ENCODE measurements at regions not wholly inside any gene's neighbourhood (a gene's known extent, or its start where the extent isn't known, plus 50 kb on each side); places are given as distances from the start of the nearest gene placed in this dataset.
A peak's percentile ranks its signal among the peaks of the same experiment; 100 is the strongest.

DNA sequence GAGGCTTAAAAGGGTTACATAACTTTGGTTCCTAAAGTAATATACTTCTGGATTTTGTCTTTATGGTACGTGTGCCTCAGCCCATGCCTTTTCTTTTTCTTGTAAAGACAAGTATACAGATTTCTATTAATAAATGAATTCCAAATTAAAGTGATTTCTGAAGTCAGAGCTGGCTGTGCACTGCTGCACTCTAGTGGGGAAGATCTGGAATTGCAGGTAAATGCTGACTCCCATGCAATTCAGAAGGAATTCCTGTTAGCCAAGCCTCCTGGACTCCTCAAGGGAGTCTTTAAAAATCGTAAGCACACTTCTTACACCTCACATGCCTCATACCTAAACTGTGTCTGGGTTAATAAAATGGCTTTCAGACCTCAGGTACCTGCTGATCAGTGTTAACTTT is 118.4 kb upstream of the SLC7A1 start:
- ATAC-seq (no peak), DNase-seq (no peak)
- intact Hi-C loops (cut with micrococcal nuclease) = no loop called here

DNA sequence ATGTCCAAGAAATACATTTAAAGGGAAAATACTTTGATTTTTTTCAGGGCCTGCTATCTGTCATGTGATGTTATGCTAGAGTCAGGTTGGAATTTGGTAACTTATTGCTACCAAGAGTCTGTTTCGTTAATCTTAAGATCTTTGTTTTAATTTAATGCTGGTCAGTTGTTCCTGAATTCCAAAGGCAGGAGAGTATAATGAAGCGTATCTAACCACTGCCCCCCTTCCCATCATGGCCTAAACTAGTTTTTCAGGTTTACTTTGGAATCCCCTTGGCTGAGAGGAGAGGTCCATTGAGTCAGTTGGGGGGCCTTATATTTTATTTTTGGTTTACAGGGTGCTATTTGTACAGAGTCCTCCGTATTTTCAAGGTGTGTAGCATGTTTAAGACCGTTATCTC is 116.3 kb upstream of the SLC7A1 start:
- intact Hi-C loops (cut with micrococcal nuclease) = no loop called here
- ATAC-seq = no peak
- no peak for DNase-seq

DNA sequence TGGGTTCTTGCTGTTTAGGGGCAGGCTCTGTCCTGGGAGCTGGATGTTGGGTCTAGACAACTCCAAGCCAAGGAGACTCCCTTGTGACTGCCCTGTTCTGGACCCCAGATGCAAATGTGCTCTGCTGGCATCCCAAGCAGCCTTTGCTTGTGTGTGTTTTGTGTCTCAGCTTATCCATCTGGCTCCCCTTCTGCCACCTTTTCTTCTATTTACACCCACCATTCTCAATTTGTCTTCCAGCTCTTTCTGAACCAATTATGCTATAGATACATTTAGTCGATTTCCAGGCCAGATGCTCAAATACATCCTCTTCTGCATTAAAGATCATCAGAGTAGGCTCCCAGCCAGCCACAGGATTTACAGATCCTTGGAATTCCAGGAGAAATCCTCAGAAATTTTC is 115.0 kb upstream of the SLC7A1 start:
- intact Hi-C loops (cut with micrococcal nuclease) = no loop called here
- no peak for DNase-seq
- ATAC-seq = no peak

DNA sequence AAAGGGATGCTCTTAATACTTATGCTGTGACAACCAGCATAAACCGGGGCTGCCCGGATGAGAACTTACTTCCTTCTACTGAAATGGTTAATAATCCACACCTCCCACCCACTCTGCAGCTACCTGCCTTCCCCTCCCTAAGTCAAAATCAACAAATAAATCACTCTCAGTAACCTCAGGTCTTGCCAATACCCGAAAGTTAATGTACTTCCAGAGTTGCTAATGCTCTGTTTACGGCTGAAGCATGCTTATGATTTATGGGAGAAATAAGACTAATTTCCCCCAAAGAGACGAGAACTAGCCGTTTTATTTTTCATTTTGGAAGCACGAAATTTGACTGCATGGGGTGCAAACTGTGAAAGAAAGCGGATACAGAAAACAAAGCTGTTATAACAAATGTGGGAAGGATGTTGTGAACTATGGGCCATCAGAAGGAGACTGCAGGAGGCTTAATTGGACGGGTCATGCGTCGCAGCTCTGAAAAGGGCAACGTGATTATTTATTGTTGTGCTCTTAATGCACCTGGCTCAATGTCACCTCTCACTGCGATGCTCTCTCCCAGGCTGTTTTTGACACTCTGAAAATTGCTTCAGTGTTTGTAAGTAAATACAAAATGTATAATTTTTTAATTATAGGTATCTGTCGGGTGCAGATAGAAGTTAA is 114.0 kb upstream of the SLC7A1 start:
- no peak for DNase-seq
- intact Hi-C loops (cut with micrococcal nuclease) = loop anchor here (5.0 kb wide), 1 partner anchor 202 kb away; no protein-coding TSS in a partner anchor
- no peak for ATAC-seq

DNA sequence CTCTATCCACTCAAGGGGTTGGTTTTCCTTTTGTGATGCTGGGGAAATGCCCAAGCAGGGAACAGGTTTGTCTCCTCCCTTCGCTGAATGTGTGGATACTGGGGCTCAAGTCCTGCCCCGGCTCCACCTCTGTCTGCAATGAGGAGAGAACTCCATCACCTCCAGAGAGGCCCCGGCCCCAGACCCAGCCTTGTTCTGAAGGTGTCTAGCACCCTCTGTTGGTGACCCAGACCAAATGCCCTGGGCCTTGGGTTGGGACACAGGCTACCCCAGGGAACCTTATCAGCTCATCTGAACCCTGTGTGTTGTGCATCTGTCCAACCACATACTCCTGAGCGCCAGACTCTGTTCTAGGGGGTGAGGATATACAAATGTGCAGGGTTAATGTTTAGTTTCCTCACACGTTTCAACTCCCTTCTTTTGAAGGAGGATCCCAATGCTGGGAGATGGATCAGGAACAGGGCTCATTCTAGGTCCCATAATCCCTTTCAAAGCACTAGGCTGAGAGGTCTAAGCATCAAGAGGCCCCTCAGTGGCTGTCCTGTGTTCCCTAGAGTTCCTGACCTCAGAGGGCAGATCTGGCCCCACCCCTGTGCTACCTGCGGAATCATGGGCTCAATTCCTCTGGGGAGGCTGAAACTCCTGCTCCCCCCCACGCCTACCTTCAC is 112.5 kb upstream of the SLC7A1 start:
- ATAC-seq = peak; percentile 75
- peak; percentile 49 for DNase-seq
- intact Hi-C loops (cut with micrococcal nuclease) = loop anchor here (5.0 kb wide), 1 partner anchor 201 kb away; no protein-coding TSS in a partner anchor

DNA sequence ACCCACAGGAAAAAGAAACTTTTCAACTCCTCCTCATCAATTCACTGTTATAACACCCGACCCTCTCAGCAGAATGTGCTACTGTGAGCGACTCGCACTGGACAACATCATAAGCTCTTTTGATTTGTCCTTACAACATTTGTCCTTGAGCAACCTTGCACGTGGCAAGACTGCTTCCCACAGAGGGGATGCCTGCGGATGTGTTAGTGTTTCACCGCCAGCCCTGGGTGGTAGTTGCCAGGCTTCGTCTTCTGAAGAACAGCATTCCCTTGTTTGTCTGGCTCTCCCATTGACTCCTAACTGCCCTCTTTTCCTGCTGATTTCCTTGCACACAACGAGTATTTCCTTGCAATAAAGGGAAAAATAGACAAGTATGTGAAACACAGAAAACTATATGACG is 111.4 kb upstream of the SLC7A1 start:
- no peak for ATAC-seq
- intact Hi-C loops (cut with micrococcal nuclease) = loop anchor here (5.0 kb wide), 1 partner anchor 200 kb away; no protein-coding TSS in a partner anchor
- DNase-seq = no peak

DNA sequence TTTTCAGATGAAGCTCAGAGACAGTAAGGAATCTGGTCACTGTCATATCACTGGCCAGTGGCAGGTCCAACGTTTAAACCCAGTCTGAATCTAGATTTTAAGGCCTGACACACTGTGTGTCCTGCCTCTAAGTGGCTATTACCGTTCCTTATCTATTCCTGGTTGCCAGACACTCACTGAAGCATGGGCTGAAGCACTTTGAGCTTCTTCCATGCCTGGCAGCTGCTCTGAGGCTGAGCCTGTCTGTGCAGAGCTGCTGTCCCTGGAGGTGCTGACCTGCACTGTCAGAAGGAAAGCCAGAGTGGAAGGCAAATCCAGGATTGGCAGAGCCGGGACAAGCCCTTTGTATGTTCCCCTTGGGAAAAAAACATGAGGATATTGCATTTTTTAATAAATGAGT is 109.2 kb upstream of the SLC7A1 start:
- peak; percentile 82 for ATAC-seq
- intact Hi-C loops (cut with micrococcal nuclease) = loop anchor here (5.0 kb wide), 1 partner anchor 197 kb away; no protein-coding TSS in a partner anchor
- DNase-seq = peak; percentile 50

DNA sequence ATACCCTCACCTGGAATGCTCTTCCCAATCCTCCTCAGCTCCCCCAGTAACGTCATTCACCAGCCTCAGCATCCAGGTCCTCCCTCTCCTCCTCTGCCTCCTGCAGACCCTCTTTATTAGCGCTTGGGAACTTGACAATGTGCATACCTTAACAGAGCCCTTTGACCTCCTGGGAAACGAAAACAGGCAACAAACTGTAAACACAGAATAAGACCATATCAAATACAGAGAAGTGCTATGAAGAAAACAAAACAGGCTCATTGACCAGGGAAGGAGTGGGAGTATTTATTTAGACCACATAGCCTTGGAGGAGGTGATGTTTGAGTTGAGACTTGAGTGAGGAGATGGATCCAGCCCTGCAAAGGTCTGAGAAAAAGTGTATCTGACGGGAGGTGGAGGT is 107.9 kb upstream of the SLC7A1 start:
- ATAC-seq = no peak
- intact Hi-C loops (cut with micrococcal nuclease) = no loop called here
- DNase-seq = no peak

DNA sequence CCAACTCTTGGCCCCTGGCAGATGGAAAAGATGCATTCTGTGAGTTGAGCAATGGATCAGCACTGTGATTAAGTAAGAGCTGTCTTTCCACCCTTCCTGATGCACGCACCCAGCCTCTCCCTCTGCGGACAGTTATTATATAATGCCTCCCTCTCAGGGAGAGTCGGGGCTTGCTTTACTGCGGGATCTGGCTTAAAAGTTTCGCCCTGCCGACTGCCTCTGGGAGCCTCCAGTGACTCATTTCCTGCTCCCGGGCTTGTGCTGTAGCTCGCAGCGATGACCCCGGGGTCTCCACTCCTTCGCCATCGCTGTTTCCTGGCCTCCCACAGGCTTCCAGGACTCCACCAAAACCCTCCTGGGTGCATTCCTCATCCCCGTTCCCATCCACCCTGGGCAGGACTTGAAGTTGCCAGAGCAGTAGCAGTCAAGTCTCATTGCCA is 107.4 kb upstream of the SLC7A1 start:
- peak; percentile 43 for DNase-seq
- ATAC-seq = peak; percentile 77
- intact Hi-C loops (cut with micrococcal nuclease) = no loop called here

DNA sequence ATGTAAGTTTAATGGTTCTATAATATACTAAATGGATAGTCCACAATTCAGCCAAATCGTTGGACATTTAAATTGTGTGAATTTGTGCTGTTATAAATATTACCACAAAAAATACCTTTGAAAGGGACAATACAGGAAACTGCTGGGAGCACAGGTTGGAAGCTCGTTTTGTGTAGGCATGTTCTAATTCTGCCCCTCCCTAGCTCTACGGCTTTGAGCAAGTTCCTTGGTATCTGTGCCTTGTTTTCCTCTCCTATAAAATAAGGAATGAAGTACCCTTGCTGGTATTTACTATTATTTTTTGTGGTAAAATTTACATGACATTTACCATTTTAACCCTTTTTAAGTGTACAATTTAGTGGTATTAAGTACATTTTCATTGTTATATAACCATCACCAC is 102.6 kb upstream of the SLC7A1 start:
- intact Hi-C loops (cut with micrococcal nuclease) = no loop called here
- DNase-seq (no peak), ATAC-seq (no peak)

DNA sequence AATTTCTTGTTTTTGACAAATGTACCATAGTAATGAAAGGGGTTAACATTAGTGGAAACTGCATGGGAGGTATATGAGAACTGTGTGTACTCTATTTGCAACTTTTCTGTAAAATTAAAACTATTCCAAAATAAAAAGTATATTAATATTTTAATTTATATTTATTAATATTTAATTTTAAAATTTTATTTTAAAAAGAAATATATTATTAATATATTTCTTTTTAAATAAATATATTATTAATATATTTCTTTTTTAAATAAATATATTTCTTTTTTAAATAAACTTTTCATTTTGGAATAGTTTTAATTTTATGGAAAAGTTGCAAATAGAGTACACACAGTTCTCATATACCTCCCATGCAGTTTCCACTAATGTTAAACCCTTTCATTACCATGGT is 101.1 kb upstream of the SLC7A1 start:
- ATAC-seq (no peak), DNase-seq (no peak)
- intact Hi-C loops (cut with micrococcal nuclease) = no loop called here

DNA sequence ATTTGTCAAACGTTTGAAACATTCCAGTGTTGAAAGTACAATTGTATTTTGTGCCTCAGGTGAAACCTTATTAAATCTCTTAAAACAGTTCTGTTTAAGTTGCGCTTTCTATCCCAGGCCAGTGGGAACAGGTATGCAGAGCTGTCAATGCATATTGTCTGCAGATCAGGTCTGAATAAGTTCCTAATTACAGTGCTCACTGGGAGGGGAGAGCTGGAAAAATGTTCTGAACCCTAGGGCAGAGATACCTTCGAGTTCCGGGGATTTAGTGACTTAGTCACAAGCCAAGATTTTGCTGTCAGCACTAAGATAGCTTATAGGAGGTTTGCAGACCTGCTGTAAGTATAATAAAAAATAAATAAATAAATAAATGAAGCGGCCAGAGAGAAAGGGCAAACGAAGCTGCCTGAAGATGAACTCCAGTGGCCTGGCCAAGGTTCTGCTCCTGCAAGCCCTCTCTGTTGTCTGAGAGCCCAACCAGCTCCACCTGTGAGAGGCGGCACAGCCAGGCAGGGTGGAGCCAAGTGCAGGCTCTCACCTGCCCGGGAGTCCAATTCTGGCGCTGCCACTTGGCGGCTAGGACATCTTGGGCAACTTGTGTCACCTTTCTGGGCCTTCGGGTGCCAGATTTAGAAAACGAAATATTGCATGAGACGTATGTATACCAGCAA is 97.9 kb upstream of the SLC7A1 start:
- intact Hi-C loops (cut with micrococcal nuclease) = no loop called here
- ATAC-seq = no peak
- DNase-seq = no peak

DNA sequence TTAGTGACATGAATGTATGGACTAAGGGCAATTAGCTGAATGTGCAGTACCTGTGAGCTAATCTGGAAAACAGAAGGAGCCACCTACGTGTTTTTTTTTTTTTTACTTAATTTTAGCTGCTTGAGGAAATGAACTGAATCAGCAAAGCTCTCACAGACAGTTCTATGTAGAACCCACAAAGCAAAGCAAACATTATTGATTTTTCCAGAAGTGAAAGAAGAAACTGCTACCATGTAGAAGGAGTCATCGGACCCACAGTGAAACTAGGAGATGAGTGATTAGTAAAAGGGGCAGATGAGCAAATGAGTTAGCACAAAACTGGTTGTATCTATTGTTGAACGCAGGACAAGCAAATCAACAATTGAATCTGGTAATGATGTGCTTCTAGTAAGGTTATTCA is 94.1 kb upstream of the SLC7A1 start:
- intact Hi-C loops (cut with micrococcal nuclease) = no loop called here
- DNase-seq = no peak
- no peak for ATAC-seq

DNA sequence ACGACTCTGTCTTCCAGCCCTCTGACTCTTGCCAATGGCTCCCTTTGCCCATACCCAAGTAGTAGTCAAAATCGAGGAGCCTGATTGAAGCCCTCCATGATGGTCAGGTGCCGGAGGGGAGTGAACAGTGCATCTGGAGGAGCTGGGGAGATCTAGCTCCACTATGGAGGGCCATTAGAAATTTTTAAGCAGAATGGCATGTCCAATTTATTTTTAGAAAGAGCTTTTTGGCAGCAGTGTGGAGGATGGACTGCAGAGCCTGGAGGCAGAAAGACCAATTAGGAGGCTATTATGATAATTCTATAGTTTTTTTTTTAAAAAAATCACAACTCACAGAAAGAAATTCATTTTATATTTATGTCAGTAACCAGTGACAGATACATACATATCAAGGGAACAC is 92.7 kb upstream of the SLC7A1 start:
- intact Hi-C loops (cut with micrococcal nuclease) = no loop called here
- DNase-seq (no peak), ATAC-seq (peak; percentile 88)

DNA sequence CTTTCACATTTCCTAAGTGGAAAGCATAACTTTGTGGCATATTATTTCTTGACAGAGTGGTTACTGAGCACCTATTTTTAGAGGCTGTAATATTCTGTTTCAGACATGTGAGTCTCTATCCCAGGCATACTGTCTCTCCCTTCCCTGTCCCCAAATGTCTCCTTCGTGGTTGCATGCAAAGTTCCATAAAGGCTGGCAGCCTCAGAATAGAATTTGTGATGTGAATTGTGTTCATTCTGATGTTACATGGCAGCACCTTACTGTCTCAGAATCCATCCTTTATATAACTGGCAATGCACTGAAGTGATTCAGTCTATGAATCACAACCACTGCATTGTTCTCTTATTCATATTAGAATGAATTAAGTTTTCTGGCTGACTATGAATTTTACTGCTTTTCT is 89.0 kb upstream of the SLC7A1 start:
- ATAC-seq (peak; percentile 56), DNase-seq (no peak)
- intact Hi-C loops (cut with micrococcal nuclease) = no loop called here

DNA sequence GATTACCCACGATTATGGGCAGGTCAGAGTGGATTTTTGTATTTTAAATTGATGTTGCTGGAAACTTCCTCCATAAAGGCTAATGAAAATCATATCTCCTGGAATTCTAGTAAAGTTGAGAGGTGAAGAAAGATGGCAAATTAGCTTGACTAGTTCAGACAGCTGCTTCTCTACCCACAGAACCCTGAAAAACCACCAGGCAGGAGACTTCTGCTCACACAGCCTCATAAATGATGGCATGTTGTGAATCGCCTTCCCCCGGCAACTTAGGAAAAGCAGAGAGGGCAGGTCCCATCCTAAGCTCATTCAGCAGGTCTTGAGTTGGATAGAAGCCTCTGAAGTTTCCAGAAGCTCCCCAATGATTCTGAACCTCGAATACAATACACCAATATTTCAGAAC is 87.6 kb upstream of the SLC7A1 start:
- intact Hi-C loops (cut with micrococcal nuclease) = no loop called here
- no peak for ATAC-seq
- no peak for DNase-seq

DNA sequence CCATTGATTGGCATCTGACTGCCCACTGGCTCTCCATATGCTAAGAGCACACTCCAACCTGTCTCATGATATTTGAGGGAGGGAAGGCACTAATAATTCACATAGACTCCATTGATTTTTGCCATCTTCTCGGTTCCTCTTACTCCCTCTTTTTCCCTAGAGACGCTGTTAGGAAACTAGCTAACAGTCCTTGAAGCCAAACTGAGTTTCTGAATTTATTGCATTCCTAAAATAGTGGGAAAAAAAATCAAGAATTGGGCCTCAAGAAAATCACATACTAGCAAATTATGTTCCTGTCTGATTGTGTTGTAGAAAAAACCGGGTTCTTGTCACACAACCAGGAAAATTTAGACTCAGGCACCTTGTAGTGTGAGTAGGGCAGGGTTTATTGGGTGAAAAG is 86.4 kb upstream of the SLC7A1 start:
- intact Hi-C loops (cut with micrococcal nuclease) = no loop called here
- DNase-seq = no peak
- ATAC-seq = no peak

DNA sequence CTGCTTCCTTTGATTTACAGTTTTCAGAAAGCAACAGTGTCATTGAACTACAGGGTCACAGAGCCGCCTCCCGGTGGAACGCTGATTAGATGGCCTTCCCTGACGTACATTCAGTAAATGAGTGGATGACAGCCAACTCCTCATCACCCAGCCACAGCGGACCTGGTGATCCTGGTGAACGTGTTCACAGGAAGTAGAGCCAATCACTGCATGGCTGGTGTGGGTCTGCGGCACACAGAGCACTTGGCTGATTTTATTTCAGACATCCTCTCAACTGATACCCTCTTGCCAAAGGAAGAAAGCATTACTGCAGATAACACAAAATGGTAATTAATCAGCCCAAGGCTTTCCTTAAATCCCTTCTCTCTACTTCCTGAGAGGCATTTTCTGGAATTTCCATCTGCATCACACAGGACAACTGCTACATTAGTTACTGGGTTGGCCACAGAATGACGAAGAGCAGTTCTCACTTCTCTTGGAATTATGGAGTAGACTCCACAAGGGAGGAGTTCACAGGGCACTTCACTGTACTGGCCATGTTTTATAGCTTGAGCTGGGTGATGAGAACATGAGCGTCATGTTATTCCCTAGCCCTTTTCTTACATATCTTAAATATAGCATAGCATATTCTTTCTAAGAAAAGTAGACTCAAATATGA is 84.0 kb upstream of the SLC7A1 start:
- ATAC-seq (peak; percentile 92), DNase-seq (peak; percentile 59)
- intact Hi-C loops (cut with micrococcal nuclease) = no loop called here

DNA sequence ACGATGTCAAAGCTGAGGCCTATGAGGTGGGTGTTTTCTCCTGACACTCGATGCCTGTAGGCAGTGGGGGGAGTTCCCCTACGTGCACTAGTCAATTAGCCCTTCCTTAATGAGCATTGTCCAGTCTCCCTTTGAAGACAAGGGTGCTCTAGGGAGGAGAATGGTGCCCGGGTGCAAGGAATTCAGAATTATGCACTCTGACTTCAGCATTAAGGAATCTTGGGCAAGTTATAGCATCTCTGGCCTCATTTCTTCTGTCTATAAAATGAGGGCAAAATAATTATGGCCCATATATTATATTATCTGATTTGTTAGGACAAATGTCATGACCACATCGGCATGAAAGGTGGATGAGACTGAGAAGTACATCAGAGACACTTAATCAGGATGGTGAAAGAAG is 82.1 kb upstream of the SLC7A1 start:
- no peak for DNase-seq
- no peak for ATAC-seq
- intact Hi-C loops (cut with micrococcal nuclease) = no loop called here

DNA sequence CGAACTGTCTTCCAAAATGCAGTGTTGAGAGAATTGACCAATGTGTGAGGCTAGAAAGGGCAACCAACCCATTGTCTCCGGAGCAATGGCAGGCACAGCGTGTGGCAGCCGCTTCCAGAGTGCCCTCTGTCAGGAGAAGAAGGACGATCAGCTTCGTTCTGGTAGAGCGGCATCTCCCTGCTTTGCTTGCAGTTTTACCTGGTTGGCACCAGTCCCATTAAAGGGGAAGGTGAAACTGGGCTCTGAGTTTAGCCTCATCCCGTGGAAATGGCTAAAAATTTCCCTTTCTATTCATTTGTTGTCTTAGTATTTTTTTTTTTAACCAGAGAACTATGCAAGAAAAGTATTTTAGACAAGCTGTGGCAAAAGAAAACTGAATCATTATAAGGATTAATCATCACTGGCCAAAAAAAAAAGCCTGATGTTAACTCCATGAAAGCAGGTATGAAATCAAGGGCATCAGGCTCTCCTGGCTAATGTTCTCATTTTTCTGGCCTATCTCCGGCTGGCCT is 81.5 kb upstream of the SLC7A1 start:
- no peak for ATAC-seq
- intact Hi-C loops (cut with micrococcal nuclease) = no loop called here
- DNase-seq = no peak

Measured in left ventricle myocardium superior (tissue), 1 donor.